ENCODE measurements at regions not wholly inside any gene's neighbourhood (a gene's known extent, or its start where the extent isn't known, plus 50 kb on each side); places are given as distances from the start of the nearest gene placed in this dataset.

- no peak for DNase-seq
Observed at GRCh38 chr1:199373139-199373538, 654.4 kb upstream of the NR5A2 start.

GRCh38 chr1:199377211-199377610 lies 650.3 kb upstream of the NR5A2 start:
- no peak for DNase-seq

- DNase-seq: no peak
Observed at GRCh38 chr1:199383793-199384192, 643.7 kb upstream of the NR5A2 start.

GRCh38 chr1:199394856-199395255 lies 632.7 kb upstream of the NR5A2 start:
- DNase-seq: no peak

- no peak for DNase-seq
Observed at GRCh38 chr1:199396456-199396855, 631.1 kb upstream of the NR5A2 start.

GRCh38 chr1:199399996-199400724 lies 627.4 kb upstream of the NR5A2 start:
- no peak for DNase-seq

GRCh38 chr1:199403531-199404116 lies 623.9 kb upstream of the NR5A2 start:
- peak; percentile 81 for DNase-seq

GRCh38 chr1:199404191-199404590 lies 623.3 kb upstream of the NR5A2 start:
- DNase-seq: peak; percentile 63

- DNase-seq: peak; percentile 62
Observed at GRCh38 chr1:199404976-199405375, 622.5 kb upstream of the NR5A2 start.

GRCh38 chr1:199405634-199406196 lies 621.8 kb upstream of the NR5A2 start:
- DNase-seq: no peak

- no peak for DNase-seq
Observed at GRCh38 chr1:199410462-199410861, 617.0 kb upstream of the NR5A2 start.

- DNase-seq: no peak
Observed at GRCh38 chr1:199411506-199411905, 616.0 kb upstream of the NR5A2 start.

- peak; percentile 59 for DNase-seq
Observed at GRCh38 chr1:199422206-199422605, 605.3 kb upstream of the NR5A2 start.

GRCh38 chr1:199447906-199448305 lies 579.6 kb upstream of the NR5A2 start:
- DNase-seq: no peak

- no peak for DNase-seq
Observed at GRCh38 chr1:199448646-199449045, 578.9 kb upstream of the NR5A2 start.

GRCh38 chr1:199449221-199449620 lies 578.3 kb upstream of the NR5A2 start:
- no peak for DNase-seq

GRCh38 chr1:199449681-199450080 lies 577.8 kb upstream of the NR5A2 start:
- no peak for DNase-seq

GRCh38 chr1:199452627-199453026 lies 574.9 kb upstream of the NR5A2 start:
- DNase-seq: no peak

- peak; percentile 11 for DNase-seq
Observed at GRCh38 chr1:199453723-199454122, 573.8 kb upstream of the NR5A2 start.

- DNase-seq: peak; percentile 30
Observed at GRCh38 chr1:199460933-199461332, 566.6 kb upstream of the NR5A2 start.

GRCh38 chr1:199463521-199464127 lies 563.9 kb upstream of the NR5A2 start:
- peak; percentile 71 for DNase-seq

GRCh38 chr1:199466961-199467360 lies 560.5 kb upstream of the NR5A2 start:
- peak; percentile 7 for DNase-seq

- peak; percentile 6 for DNase-seq
Observed at GRCh38 chr1:199472018-199472417, 555.5 kb upstream of the NR5A2 start.

- DNase-seq: no peak
Observed at GRCh38 chr1:199472978-199473377, 554.5 kb upstream of the NR5A2 start.
